Neural progenitor cell (in vitro differentiated cells): ENCODE measurements at regions not wholly inside any gene's neighbourhood (a gene's known extent, or its start where the extent isn't known, plus 50 kb on each side); places are given as distances from the start of the nearest gene placed in this dataset.

ENCODE experiments used
- DNase-seq: peaks from one replicate; pipeline ENCODE4 v3.0.0-alpha.2; 2016; ENCODE audit warnings: low spot score
- H2AFZ ChIP-seq: fragments of 200-600 bp; sonication (generic); replicated peaks from 2 replicates; pipeline ENCODE4 v1.6.1; 2016; ENCODE audit warnings: antibody characterized with exemption
- H3F3A ChIP-seq: fragments of 200-600 bp; sonication (generic); 2 replicates; pipeline ENCODE4 v1.6.1; 2016; ENCODE audit warnings: antibody characterized with exemption, low read depth
- H3K27ac ChIP-seq: fragments of 200-600 bp; sonication (generic); 2 replicates; pipeline ENCODE4 v1.5.1; 2016; ENCODE audit warnings: mild to moderate bottlenecking
- H3K27me3 ChIP-seq: fragments of 200-600 bp; sonication (generic); 2 replicates; pipeline ENCODE4 v1.6.1; 2016; ENCODE audit warnings: mild to moderate bottlenecking, moderate library complexity
- H3K36me3 ChIP-seq: fragments of 200-600 bp; sonication (generic); 2 replicates; pipeline ENCODE4 v1.5.1; 2016
- H3K4me1 ChIP-seq: fragments of 200-600 bp; sonication (generic); 2 replicates; pipeline ENCODE4 v1.6.1; 2016; ENCODE audit warnings: mixed run types
- H3K4me2 ChIP-seq: fragments of 200-600 bp; sonication (generic); 2 replicates; pipeline ENCODE4 v1.6.1; 2016
- H3K4me3 ChIP-seq: fragments of 200-600 bp; sonication (generic); 2 replicates; pipeline ENCODE4 v1.5.1; 2016
- H3K79me2 ChIP-seq: fragments of 200-600 bp; sonication (generic); 2 replicates; pipeline ENCODE4 v1.6.1; 2016; ENCODE audit warnings: low read depth
- H3K9ac ChIP-seq: fragments of 200-600 bp; sonication (generic); 2 replicates; pipeline ENCODE4 v1.6.1; 2016
- H3K9me3 ChIP-seq: fragments of 200-600 bp; sonication (generic); 2 replicates; pipeline ENCODE4 v1.5.1; 2016; ENCODE audit warnings: low read depth
- H4K20me1 ChIP-seq: fragments of 200-600 bp; sonication (generic); 2 replicates; pipeline ENCODE4 v1.6.1; 2016; ENCODE audit warnings: low read depth
- H3K27ac Mint-ChIP-seq: 3 replicates; pipeline ENCODE4 v1.8.0; 2021; ENCODE audit warnings: mixed read lengths
- H3K27me3 Mint-ChIP-seq: 2 replicates; pipeline ENCODE4 v1.8.0; 2022; ENCODE audit warnings: low read depth, mild to moderate bottlenecking, inconsistent platforms, moderate library complexity, mixed read lengths; ENCODE audit not compliant: insufficient read depth
- H3K36me3 Mint-ChIP-seq: 3 replicates; pipeline ENCODE4 v1.8.0; 2021; ENCODE audit warnings: mixed read lengths
- H3K4me1 Mint-ChIP-seq: 3 replicates; pipeline ENCODE4 v1.8.0; 2021; ENCODE audit warnings: mixed read lengths
- H3K4me3 Mint-ChIP-seq: 3 replicates; pipeline ENCODE4 v1.8.0; 2021; ENCODE audit warnings: mild to moderate bottlenecking, moderate library complexity, mixed read lengths
- H3K9me3 Mint-ChIP-seq: 3 replicates; pipeline ENCODE4 v1.8.0; 2020; ENCODE audit warnings: mixed read lengths
- EZH2 ChIP-seq: fragments of 200-600 bp; sonication (generic); IDR thresholded peaks from 2 replicates; pipeline ENCODE4 v1.6.1; 2017; ENCODE audit warnings: antibody characterized with exemption, mild to moderate bottlenecking, moderate library complexity
- EZH2phosphoT487 ChIP-seq: fragments of 200-600 bp; sonication (generic); IDR thresholded peaks from 2 replicates; pipeline ENCODE4 v1.6.1; 2017; ENCODE audit warnings: antibody characterized with exemption
- TF ChIP-seq, protein P1 (sequence below): fragments of 200-600 bp; sonication (generic); IDR thresholded peaks from 2 replicates; pipeline ENCODE4 v1.5.1; 2017; ENCODE audit warnings: antibody characterized with exemption, mild to moderate bottlenecking

DNA sequence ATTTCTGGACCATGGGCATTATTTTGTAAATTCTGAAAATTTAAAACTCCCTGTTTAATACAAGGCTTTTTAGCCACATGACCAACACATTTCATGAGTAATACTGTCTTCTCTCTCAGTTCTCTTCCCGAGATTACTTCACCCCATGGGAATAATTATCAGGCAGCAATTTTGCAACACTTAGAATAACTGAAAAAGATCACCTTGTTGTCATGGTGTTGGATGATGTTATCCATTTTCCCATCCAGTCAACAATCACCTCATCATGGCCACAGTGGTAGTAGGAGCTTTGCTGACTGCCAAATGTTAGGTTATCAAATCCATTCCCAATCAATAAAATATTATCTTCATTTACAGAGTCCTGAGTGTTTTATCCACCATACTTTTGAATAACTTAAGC is 354.9 kb upstream of the ISL1 start:
- H3K4me1 ChIP-seq, result no peaks in the 10 kb centered on the region
- H3F3A ChIP-seq, result no peaks in the 10 kb centered on the region
- no peaks in the 10 kb centered on the region for H3K79me2 ChIP-seq
- no peaks in the 10 kb centered on the region for H4K20me1 ChIP-seq
- no peak for TF ChIP-seq EZH2phosphoT487
- TF ChIP-seq, protein P1, sequence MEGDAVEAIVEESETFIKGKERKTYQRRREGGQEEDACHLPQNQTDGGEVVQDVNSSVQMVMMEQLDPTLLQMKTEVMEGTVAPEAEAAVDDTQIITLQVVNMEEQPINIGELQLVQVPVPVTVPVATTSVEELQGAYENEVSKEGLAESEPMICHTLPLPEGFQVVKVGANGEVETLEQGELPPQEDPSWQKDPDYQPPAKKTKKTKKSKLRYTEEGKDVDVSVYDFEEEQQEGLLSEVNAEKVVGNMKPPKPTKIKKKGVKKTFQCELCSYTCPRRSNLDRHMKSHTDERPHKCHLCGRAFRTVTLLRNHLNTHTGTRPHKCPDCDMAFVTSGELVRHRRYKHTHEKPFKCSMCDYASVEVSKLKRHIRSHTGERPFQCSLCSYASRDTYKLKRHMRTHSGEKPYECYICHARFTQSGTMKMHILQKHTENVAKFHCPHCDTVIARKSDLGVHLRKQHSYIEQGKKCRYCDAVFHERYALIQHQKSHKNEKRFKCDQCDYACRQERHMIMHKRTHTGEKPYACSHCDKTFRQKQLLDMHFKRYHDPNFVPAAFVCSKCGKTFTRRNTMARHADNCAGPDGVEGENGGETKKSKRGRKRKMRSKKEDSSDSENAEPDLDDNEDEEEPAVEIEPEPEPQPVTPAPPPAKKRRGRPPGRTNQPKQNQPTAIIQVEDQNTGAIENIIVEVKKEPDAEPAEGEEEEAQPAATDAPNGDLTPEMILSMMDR, result no peak
- TF ChIP-seq EZH2, result no peak
- H3K4me2 ChIP-seq, result no peak overlapping the region
- H3K27ac ChIP-seq, result no peak overlapping the region
- H3K4me3 Mint-ChIP-seq, result no peak overlapping the region
- no peak for DNase-seq
- no peak overlapping the region for H3K27ac Mint-ChIP-seq
- no peaks in the 10 kb centered on the region for H3K27me3 ChIP-seq
- H3K27me3 Mint-ChIP-seq, result peaks cover 5% of the 10 kb centered on the region
- H3K9ac ChIP-seq, result no peak overlapping the region
- H3K4me1 Mint-ChIP-seq, result no peaks in the 10 kb centered on the region
- no peaks in the 10 kb centered on the region for H3K9me3 ChIP-seq
- no peak overlapping the region for H3K4me3 ChIP-seq
- no peaks in the 10 kb centered on the region for H3K9me3 Mint-ChIP-seq
- H3K36me3 Mint-ChIP-seq, result no peaks in the 10 kb centered on the region
- no peak overlapping the region for H2AFZ ChIP-seq
- no peaks in the 10 kb centered on the region for H3K36me3 ChIP-seq

DNA sequence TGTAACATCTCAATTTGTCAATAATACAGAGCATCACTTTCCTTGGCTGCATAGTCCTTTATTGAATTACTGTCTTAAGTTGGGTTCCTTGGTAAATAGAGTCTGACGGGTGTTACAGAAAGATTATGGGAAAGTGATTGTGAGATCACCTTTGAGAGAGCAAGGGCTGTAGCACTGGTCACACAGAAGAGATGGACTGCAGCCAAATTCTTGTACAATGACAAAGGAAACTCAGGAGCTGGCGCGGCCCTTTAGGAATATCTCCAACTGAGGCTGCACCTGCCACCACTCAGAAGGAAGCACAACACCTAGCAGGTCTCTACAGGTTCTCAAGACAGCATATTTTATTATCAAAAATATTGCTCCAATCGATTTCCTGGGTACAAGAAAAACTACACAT is 350.0 kb upstream of the ISL1 start:
- TF ChIP-seq, protein P1, result no peak

DNA sequence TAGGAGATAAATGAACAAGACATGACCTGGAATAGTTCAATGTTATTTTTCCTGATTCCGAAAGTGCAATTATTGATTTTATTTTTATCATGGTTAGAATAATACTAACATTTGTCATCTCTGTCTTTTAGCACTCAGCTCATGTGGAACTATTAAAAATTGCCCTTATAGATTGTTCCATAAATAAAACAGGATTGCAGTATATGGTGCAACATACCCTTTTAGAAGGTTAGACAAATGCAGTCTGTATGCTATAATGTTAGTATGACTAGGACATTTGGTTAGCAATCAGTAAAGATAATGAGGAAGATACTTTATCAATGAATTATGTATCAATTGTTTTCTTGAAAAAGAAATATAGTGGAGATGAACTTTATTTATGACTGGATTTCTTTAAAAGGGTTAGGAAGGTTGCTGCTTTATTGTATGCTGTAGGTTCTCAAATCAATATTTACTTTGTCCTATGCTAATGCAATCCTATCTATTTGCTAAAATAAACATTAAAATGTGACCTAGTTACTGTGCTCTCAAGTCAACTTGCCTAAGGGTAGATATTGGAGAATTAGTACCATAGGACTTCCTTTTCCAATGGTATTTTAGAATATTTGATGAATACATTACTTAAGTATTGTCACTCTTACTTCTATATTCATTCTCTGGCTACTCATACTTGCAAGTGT is 348.9 kb upstream of the ISL1 start:
- DNase-seq, result no peak
- no peaks in the 10 kb centered on the region for H3K9me3 ChIP-seq
- H4K20me1 ChIP-seq, result no peaks in the 10 kb centered on the region
- Mint-ChIP-seq H3K36me3 (no peaks in the 10 kb centered on the region), H3K27ac (no peak overlapping the region), H3K9me3 (no peaks in the 10 kb centered on the region), H3K4me3 (no peak overlapping the region), H3K4me1 (peaks cover 1% of the 10 kb centered on the region), H3K27me3 (no peaks in the 10 kb centered on the region)
- H3F3A ChIP-seq, result no peaks in the 10 kb centered on the region
- H3K36me3 ChIP-seq, result no peaks in the 10 kb centered on the region
- H3K4me2 ChIP-seq, result no peak overlapping the region
- H2AFZ ChIP-seq, result no peak overlapping the region
- H3K27me3 ChIP-seq, result no peaks in the 10 kb centered on the region
- H3K79me2 ChIP-seq, result no peaks in the 10 kb centered on the region
- no peak overlapping the region for H3K27ac ChIP-seq
- no peak overlapping the region for H3K4me3 ChIP-seq
- TF ChIP-seq, protein P1, result no peak
- no peak for TF ChIP-seq EZH2
- no peak for TF ChIP-seq EZH2phosphoT487
- H3K9ac ChIP-seq, result no peak overlapping the region
- peaks cover 13% of the 10 kb centered on the region for H3K4me1 ChIP-seq

More for the DNA sequence above, 350.0 kb upstream of the ISL1 start:
- no peak overlapping the region for H3K27ac ChIP-seq
- no peak overlapping the region for H3K9ac ChIP-seq
- no peaks in the 10 kb centered on the region for H3K27me3 ChIP-seq
- H3K4me3 ChIP-seq, result no peak overlapping the region
- no peaks in the 10 kb centered on the region for H3K4me1 Mint-ChIP-seq
- no peaks in the 10 kb centered on the region for H3K36me3 ChIP-seq
- H3K9me3 Mint-ChIP-seq, result no peaks in the 10 kb centered on the region
- H3K36me3 Mint-ChIP-seq, result no peaks in the 10 kb centered on the region
- H4K20me1 ChIP-seq, result no peaks in the 10 kb centered on the region
- H3K27ac Mint-ChIP-seq, result no peak overlapping the region
- no peak overlapping the region for H3K4me3 Mint-ChIP-seq
- DNase-seq, result no peak
- no peaks in the 10 kb centered on the region for H3K27me3 Mint-ChIP-seq
- peaks cover 1% of the 10 kb centered on the region for H3K4me1 ChIP-seq
- H3K79me2 ChIP-seq, result no peaks in the 10 kb centered on the region
- no peak overlapping the region for H3K4me2 ChIP-seq
- H3K9me3 ChIP-seq, result no peaks in the 10 kb centered on the region
- no peak overlapping the region for H2AFZ ChIP-seq
- no peaks in the 10 kb centered on the region for H3F3A ChIP-seq
